SK-N-SH (cell line): ENCODE measurements at regions not wholly inside any gene's neighbourhood (a gene's known extent, or its start where the extent isn't known, plus 50 kb on each side); places are given as distances from the start of the nearest gene placed in this dataset.

Experiments used
- CTCF ChIA-PET: fragments of 300-600, 350-600 bp; formaldehyde crosslinking; extraction: SDS; loops from one replicate; lab custom pipeline; 2021; lab: Yijun Ruan, JAX
- POLR2A ChIA-PET: fragments of 350-600 bp; sonication (Branson Sonifier 250); formaldehyde crosslinking; extraction: SDS; loops from one replicate; lab custom pipeline; 2020; ENCODE audit warnings: antibody characterized with exemption, inconsistent platforms; lab: Yijun Ruan, JAX
- DNase-seq: peaks from one replicate; pipeline ENCODE4 v3.0.0; 2012
- H2AFZ ChIP-seq: fragments of 200-600 bp; sonication (generic); 2 replicates; pipeline ENCODE4 v1.8.1; 2016; ENCODE audit warnings: antibody characterized with exemption, mild to moderate bottlenecking, low read depth
- H3F3A ChIP-seq: fragments of 200-600 bp; sonication (generic); replicated peaks from 2 replicates; pipeline ENCODE3; 2016; ENCODE audit warnings: antibody characterized with exemption, mild to moderate bottlenecking; ENCODE audit not compliant: insufficient read depth
- H3K27ac ChIP-seq, 2 experiments: fragments of 200-500 bp in 1 of 2; fragments of 200-600 bp in 1 of 2; sonication (Bioruptor generic) in 1 of 2; sonication (generic), shearing (Covaris generic) in 1 of 2; 2 replicates each; pipeline versions ENCODE4 v1.5.1 to v1.6.1; 2014 to 2016; ENCODE audit warnings: low read depth in 2 of 2, inconsistent platforms in 1 of 2, low read length in 1 of 2, mild to moderate bottlenecking in 1 of 2, mixed read lengths in 1 of 2
- H3K27me3 ChIP-seq: fragments of 200-600 bp; sonication (generic), shearing (Covaris generic); 2 replicates; pipeline ENCODE4 v1.6.1; 2016; ENCODE audit warnings: mixed run types; ENCODE audit not compliant: insufficient read depth
- H3K36me3 ChIP-seq, 2 experiments: fragments of 200-500 bp in 1 of 2; fragments of 200-600 bp in 1 of 2; sonication (Bioruptor generic) in 1 of 2; sonication (generic) in 1 of 2; replicated peaks in 1 of 2; 2 replicates each; pipeline versions ENCODE3 to v1.5.1; 2014 to 2016; ENCODE audit warnings: low read length in 1 of 2, mild to moderate bottlenecking in 1 of 2; ENCODE audit not compliant: insufficient read depth in 2 of 2, control insufficient read depth in 1 of 2
- H3K4me1 ChIP-seq, 2 experiments: fragments of 200-500 bp in 1 of 2; fragments of 200-600 bp in 1 of 2; sonication (Bioruptor generic) in 1 of 2; sonication (generic), shearing (Covaris generic) in 1 of 2; 2 replicates each; pipeline versions ENCODE4 v1.5.1 to v1.6.1; 2014 to 2016; ENCODE audit warnings: low read depth in 1 of 2, low read length in 1 of 2, mixed run types in 1 of 2; ENCODE audit not compliant: insufficient read depth in 2 of 2, control insufficient read depth in 1 of 2
- H3K4me2 ChIP-seq: fragments of 200-600 bp; sonication (generic), shearing (Covaris generic); 2 replicates; pipeline ENCODE4 v1.6.1; 2017; ENCODE audit warnings: mixed run types
- H3K4me3 ChIP-seq, 2 experiments: fragments of 200-500 bp in 1 of 2; fragments of 200-600 bp in 1 of 2; sonication (Bioruptor generic) in 1 of 2; sonication (generic), shearing (Covaris generic) in 1 of 2; 2 replicates each; pipeline versions ENCODE4 v1.5.1 to v1.8.1; 2014 to 2016; ENCODE audit warnings: low read depth in 2 of 2, inconsistent platforms in 1 of 2, low read length in 1 of 2, mild to moderate bottlenecking in 1 of 2, mixed read lengths in 1 of 2, moderate library complexity in 1 of 2
- H3K79me2 ChIP-seq: fragments of 200-600 bp; sonication (generic); 2 replicates; pipeline ENCODE4 v1.8.1; 2017; ENCODE audit warnings: mild to moderate bottlenecking; ENCODE audit not compliant: insufficient read depth
- H3K9ac ChIP-seq: fragments of 200-600 bp; sonication (generic); 2 replicates; pipeline ENCODE4 v1.6.1; 2017; ENCODE audit warnings: mixed run types
- H3K9me2 ChIP-seq: fragments of 200-600 bp; sonication (generic); 2 replicates; pipeline ENCODE4 v1.6.1; 2017; ENCODE audit warnings: mixed run types
- H3K9me3 ChIP-seq: fragments of 200-600 bp; sonication (generic); 2 replicates; pipeline ENCODE4 v1.6.1; 2017; ENCODE audit warnings: mixed run types, mild to moderate bottlenecking, moderate library complexity
- H4K20me1 ChIP-seq: fragments of 200-600 bp; sonication (generic); 2 replicates; pipeline ENCODE4 v1.6.1; 2017; ENCODE audit warnings: mild to moderate bottlenecking, mixed run types; ENCODE audit not compliant: insufficient read depth
- CTCF ChIP-seq: fragments of 200-600 bp; sonication (generic); IDR thresholded peaks from 2 replicates; pipeline ENCODE4 v1.6.1; 2017; ENCODE audit warnings: antibody characterized with exemption, mild to moderate bottlenecking, moderate library complexity
- ELF1 ChIP-seq: IDR thresholded peaks from 2 replicates; pipeline ENCODE4 v1.4.0; 2012
- EP300 ChIP-seq, 2 experiments: IDR thresholded peaks; 2 replicates each; pipeline versions ENCODE4 v1.4.0 to v1.6.1; 2012; ENCODE audit warnings: borderline replicate concordance in 1 of 2, low read depth in 1 of 2, low read length in 1 of 2
- FOXM1 ChIP-seq: IDR thresholded peaks from 2 replicates; pipeline ENCODE4 v1.4.0; 2012; ENCODE audit warnings: low read depth, mild to moderate bottlenecking
- GABPA ChIP-seq: IDR thresholded peaks from 2 replicates; pipeline ENCODE4 v1.4.0; 2012; ENCODE audit warnings: low read depth, mild to moderate bottlenecking
- GATA2 ChIP-seq: sonication (generic); formaldehyde crosslinking; IDR thresholded peaks from 2 replicates; pipeline ENCODE4 v1.5.0; 2020; ENCODE audit warnings: mild to moderate bottlenecking, missing genetic modification reagents
- IRF3 ChIP-seq: fragments of 150-350 bp; IDR thresholded peaks from 2 replicates; pipeline ENCODE4 v1.6.1; 2016; ENCODE audit warnings: mild to moderate bottlenecking, low read depth, low read length
- JUND ChIP-seq: IDR thresholded peaks from 2 replicates; pipeline ENCODE4 v1.4.0; 2012
- RAD21 ChIP-seq: IDR thresholded peaks from 2 replicates; pipeline ENCODE4 v1.6.1; 2012; ENCODE audit warnings: mild to moderate bottlenecking, low read length
- REST ChIP-seq: IDR thresholded peaks from 2 replicates; pipeline ENCODE4 v1.6.1; 2012; ENCODE audit warnings: mild to moderate bottlenecking, low read depth, low read length, moderate library complexity
- RFX5 ChIP-seq: IDR thresholded peaks from 2 replicates; pipeline ENCODE4 v1.6.1; 2012; ENCODE audit warnings: mild to moderate bottlenecking, improper control_type of control experiment, low read length
- RXRA ChIP-seq: IDR thresholded peaks from 2 replicates; pipeline ENCODE4 v1.4.0; 2012; ENCODE audit warnings: low read depth, mild to moderate bottlenecking, borderline replicate concordance
- TAF1 ChIP-seq: IDR thresholded peaks from 2 replicates; pipeline ENCODE4 v1.6.1; 2012; ENCODE audit warnings: low read depth, mild to moderate bottlenecking, low read length, moderate library complexity, borderline replicate concordance
- TCF12 ChIP-seq: IDR thresholded peaks from 2 replicates; pipeline ENCODE4 v1.4.0; 2012
- TEAD4 ChIP-seq: IDR thresholded peaks from 2 replicates; pipeline ENCODE4 v1.4.0; 2012; ENCODE audit warnings: mild to moderate bottlenecking, borderline replicate concordance; ENCODE audit not compliant: insufficient read depth
- USF1 ChIP-seq: IDR thresholded peaks from 2 replicates; pipeline ENCODE4 v1.4.0; 2012; ENCODE audit warnings: low read depth, borderline replicate concordance
- WGBS: methylation state at CpG from one replicate; pipeline ENCODE4 v1.1.6; 2017; ENCODE audit warnings: low lambda C conversion rate; 5-methylcytosine and 5-hydroxymethylcytosine counted together

- Histone ChIP-seq H3F3A (no peaks in the 10 kb centered on the region), H3K4me2 (no peak overlapping the region), H3K79me2 (no peaks in the 10 kb centered on the region), H2AFZ (no peak overlapping the region), H4K20me1 (no peaks in the 10 kb centered on the region), H3K36me3 (no peaks in the 10 kb centered on the region), H3K4me1 (no peaks in the 10 kb centered on the region), H3K9me2 (no peaks in the 10 kb centered on the region), H3K9me3 (no peaks in the 10 kb centered on the region), H3K27ac (no peak overlapping the region), H3K27me3 (no peaks in the 10 kb centered on the region), H3K9ac (no peak overlapping the region), H3K4me3 (no peak overlapping the region)
- CTCF ChIA-PET: interaction anchor here (1.1 to 1.9 kb wide), 2 partner anchors 13 to 16 kb away, joined by 3 to 6 read pairs; no protein-coding TSS in a partner anchor
- TF ChIP-seq GABPA (no peak), JUND (no peak), ELF1 (no peak), RFX5 (no peak), GATA2 (CRISPR knock-in tag) (no peak), USF1 (no peak), EP300 (IDR thresholded peaks at IDR 0.05; ENCODE audit: borderline replicate concordance in 1 of 2, low read depth in 1 of 2, low read length in 1 of 2) (no peak), TEAD4 (no peak), REST (no peak), TCF12 (no peak), RXRA (no peak), CTCF (no peak), RAD21 (no peak), FOXM1 (no peak), TAF1 (no peak), IRF3 (no peak)
- no peak for DNase-seq
- POLR2A ChIA-PET: no interaction called here
- 21% methylated on average over 2 of the region's 2 CpGs for WGBS
Observed at GRCh38 chr13:40468227-40468838, 198.1 kb downstream of the FOXO1 start.
